HEK293 (cell line): ENCODE measurements at regions not wholly inside any gene's neighbourhood (a gene's known extent, or its start where the extent isn't known, plus 50 kb on each side); places are given as distances from the start of the nearest gene placed in this dataset.
"Not testable (repeated sequence)": the region's sequence is repeated elsewhere in the genome, so short reads cannot be mapped to it uniquely, and the experiment has no call there.

ENCODE experiments used
- CTCF ChIP-seq: fragments of 450-650 bp; formaldehyde crosslinking; IDR thresholded peaks from 2 replicates; pipeline ENCODE4 v1.5.1; 2016; ENCODE audit warnings: missing biosample characterization, missing genetic modification characterization
- KLF7 ChIP-seq: fragments of 450-650 bp; formaldehyde crosslinking; IDR thresholded peaks from 2 replicates; pipeline ENCODE4 v1.5.1; 2016; ENCODE audit warnings: missing biosample characterization, missing genetic modification characterization, borderline replicate concordance
- TCF7L2 ChIP-seq: IDR thresholded peaks from 2 replicates; pipeline ENCODE4 v1.6.1; 2011; ENCODE audit warnings: low read depth, mild to moderate bottlenecking, inconsistent platforms, low read length, moderate library complexity, borderline replicate concordance
- ZBTB8A ChIP-seq: fragments of 450-650 bp; formaldehyde crosslinking; IDR thresholded peaks from 2 replicates; pipeline ENCODE4 v1.5.1; 2016; ENCODE audit warnings: missing biosample characterization, missing genetic modification characterization
- ZNF18 ChIP-seq: fragments of 450-650 bp; formaldehyde crosslinking; IDR thresholded peaks from 2 replicates; pipeline ENCODE4 v1.5.1; 2016; ENCODE audit warnings: missing biosample characterization, missing genetic modification characterization
- ZNF449 ChIP-seq: fragments of 450-650 bp; formaldehyde crosslinking; IDR thresholded peaks from 2 replicates; pipeline ENCODE4 v1.5.1; 2017; ENCODE audit warnings: missing biosample characterization, mild to moderate bottlenecking, missing genetic modification characterization, moderate library complexity
- ZNF629 ChIP-seq: fragments of 450-650 bp; formaldehyde crosslinking; IDR thresholded peaks from 2 replicates; pipeline ENCODE4 v1.5.1; 2017; ENCODE audit warnings: missing biosample characterization, missing genetic modification characterization
- ZNF776 ChIP-seq: fragments of 450-650 bp; formaldehyde crosslinking; IDR thresholded peaks from 2 replicates; pipeline ENCODE4 v1.5.0; 2017; ENCODE audit warnings: missing biosample characterization, missing genetic modification characterization, borderline replicate concordance

- not testable (repeated sequence) for TF ChIP-seq TCF7L2; ZBTB8A (tag by site-specific recombination); CTCF (tag by site-specific recombination); ZNF18; ZNF449 (tag by site-specific recombination); KLF7 (tag by site-specific recombination); ZNF629 (tag by site-specific recombination); ZNF776 (tag by site-specific recombination)
Measured at GRCh38 chr4:138332415-138332814, 90.3 kb upstream of the SLC7A11 start.
